GM21515 (cell line): ENCODE measurements at regions not wholly inside any gene's neighbourhood (a gene's known extent, or its start where the extent isn't known, plus 50 kb on each side); places are given as distances from the start of the nearest gene placed in this dataset.
"Not testable (repeated sequence)": the region's sequence is repeated elsewhere in the genome, so short reads cannot be mapped to it uniquely, and the experiment has no call there.

Experiments
- ATAC-seq: cut with Tn5 transposase; IDR thresholded peaks from one replicate; pipeline ENCODE4 v1.9.1; 2021; ENCODE audit not compliant: unreplicated experiment

- ATAC-seq, result no peak
Observed at GRCh38 chr4:18439311-18439710, 417.8 kb upstream of the LCORL start.

GRCh38 chr4:18435781-18436180 is 414.2 kb upstream of the LCORL start:
- no peak for ATAC-seq

- ATAC-seq, result no peak
Observed at GRCh38 chr4:18422685-18423084, 401.1 kb upstream of the LCORL start.

- ATAC-seq, result no peak
Observed at GRCh38 chr4:18421519-18421918, 400.0 kb upstream of the LCORL start.

- peak; percentile 63 for ATAC-seq
Observed at GRCh38 chr4:18419780-18420179, 398.2 kb upstream of the LCORL start.

- ATAC-seq, result not testable (repeated sequence)
Observed at GRCh38 chr4:18418195-18418898, 396.8 kb upstream of the LCORL start.

GRCh38 chr4:18417651-18418050 is 396.1 kb upstream of the LCORL start:
- not testable (repeated sequence) for ATAC-seq

GRCh38 chr4:18406264-18406663 is 384.7 kb upstream of the LCORL start:
- no peak for ATAC-seq

- ATAC-seq, result no peak
Observed at GRCh38 chr4:18405054-18405453, 383.5 kb upstream of the LCORL start.

- no peak for ATAC-seq
Observed at GRCh38 chr4:18404642-18405041, 383.1 kb upstream of the LCORL start.

GRCh38 chr4:18403327-18403726 is 381.8 kb upstream of the LCORL start:
- ATAC-seq, result no peak

- ATAC-seq, result no peak
Observed at GRCh38 chr4:18401868-18402267, 380.3 kb upstream of the LCORL start.

GRCh38 chr4:18401425-18401824 is 379.9 kb upstream of the LCORL start:
- ATAC-seq, result no peak

GRCh38 chr4:18398661-18399060 is 377.1 kb upstream of the LCORL start:
- no peak for ATAC-seq

- ATAC-seq, result no peak
Observed at GRCh38 chr4:18397681-18398390, 376.3 kb upstream of the LCORL start.

- ATAC-seq, result no peak
Observed at GRCh38 chr4:18394656-18395055, 373.1 kb upstream of the LCORL start.

GRCh38 chr4:18391354-18391728 is 369.8 kb upstream of the LCORL start:
- ATAC-seq, result no peak

- no peak for ATAC-seq
Observed at GRCh38 chr4:18390655-18391353, 369.2 kb upstream of the LCORL start.

- ATAC-seq, result no peak
Observed at GRCh38 chr4:18389115-18389514, 367.6 kb upstream of the LCORL start.

GRCh38 chr4:18388039-18388438 is 366.5 kb upstream of the LCORL start:
- ATAC-seq, result no peak

- ATAC-seq, result no peak
Observed at GRCh38 chr4:18381186-18381585, 359.6 kb upstream of the LCORL start.

GRCh38 chr4:18369561-18369960 is 348.0 kb upstream of the LCORL start:
- ATAC-seq, result no peak
